Activated T-helper 1 cell treated with anti-CD3 and anti-CD28 coated beads, Interleukin-12 subunit alpha, Interleukin-12 subunit beta, Interleukin-2, Interleukin-4 antibody, amounts not matched to agents 30 ng/mL and 10 ng/mL and 1 ng/mL, durations not matched to agents 14 hours and 24 hours and 36 hours (primary cell): ENCODE measurements at regions not wholly inside any gene's neighbourhood (a gene's known extent, or its start where the extent isn't known, plus 50 kb on each side); places are given as distances from the start of the nearest gene placed in this dataset.

Source experiments
- DNase-seq: peaks from one replicate; pipeline ENCODE4 v3.0.0; 2021; ENCODE audit warnings: low spot score
- H3K27ac Mint-ChIP-seq: one replicate; pipeline ENCODE4 v1.8.0; 2021; ENCODE audit warnings: mild to moderate bottlenecking, mixed read lengths
- H3K27me3 Mint-ChIP-seq: one replicate; pipeline ENCODE4 v1.8.0; 2022; ENCODE audit warnings: mild to moderate bottlenecking, moderate library complexity, mixed read lengths; ENCODE audit not compliant: insufficient read depth
- H3K36me3 Mint-ChIP-seq: one replicate; pipeline ENCODE4 v1.8.0; 2021; ENCODE audit warnings: low read depth, mixed read lengths
- H3K4me1 Mint-ChIP-seq: one replicate; pipeline ENCODE4 v1.8.0; 2021; ENCODE audit warnings: low read depth, mixed read lengths
- H3K4me3 Mint-ChIP-seq: one replicate; pipeline ENCODE4 v1.8.0; 2021; ENCODE audit warnings: mild to moderate bottlenecking, moderate library complexity, mixed read lengths
- H3K9me3 Mint-ChIP-seq: one replicate; pipeline ENCODE4 v1.8.0; 2021; ENCODE audit warnings: mixed read lengths
- intact Hi-C: fragments of 100-400 bp; cut with micrococcal nuclease; formaldehyde crosslinking; loops from one replicate; pipeline ENCODE4 v1.15.1; 2024

DNA sequence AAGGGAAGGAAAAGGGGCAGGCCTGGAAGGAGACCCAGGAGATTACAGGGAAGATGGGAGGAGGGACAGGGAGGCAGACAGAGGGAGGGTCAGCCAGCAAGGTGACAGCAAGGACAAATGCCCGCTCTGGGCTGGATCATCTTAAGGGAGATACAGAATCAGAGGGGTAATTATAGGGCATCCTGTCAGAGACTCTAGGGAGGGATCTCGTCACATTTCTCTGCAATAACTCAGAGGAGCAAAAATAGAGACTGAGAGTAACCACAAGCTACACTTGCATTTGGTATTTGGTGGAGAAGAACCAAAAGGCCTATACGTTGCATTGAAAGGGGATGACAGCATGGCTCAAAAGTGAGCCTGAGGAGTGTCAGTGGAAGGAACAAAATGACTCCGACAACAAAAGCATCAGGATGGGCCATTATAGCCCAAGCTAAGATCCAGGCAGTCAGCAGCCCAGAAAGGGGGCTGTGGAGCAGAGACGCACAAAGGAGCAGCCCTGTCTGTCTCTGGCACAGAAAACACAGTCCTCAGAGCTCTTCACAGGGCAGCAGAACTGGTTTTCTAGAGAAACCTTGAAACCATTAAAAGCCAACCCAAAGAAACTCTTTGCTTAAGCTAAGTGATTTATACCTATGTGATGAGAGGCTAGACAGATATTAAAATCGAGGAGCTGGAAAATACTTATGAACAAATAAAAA lies 430.2 kb upstream of the VSTM2A start:
- no peaks in the 10 kb centered on the region for H3K27me3 Mint-ChIP-seq
- intact Hi-C loops: no loop called here
- H3K27ac Mint-ChIP-seq: no peak overlapping the region
- H3K4me1 Mint-ChIP-seq: no peaks in the 10 kb centered on the region
- H3K9me3 Mint-ChIP-seq: peaks cover 14% of the 10 kb centered on the region
- no peak for DNase-seq
- no peaks in the 10 kb centered on the region for H3K36me3 Mint-ChIP-seq
- no peak overlapping the region for H3K4me3 Mint-ChIP-seq

- no peaks in the 10 kb centered on the region for H3K36me3 Mint-ChIP-seq
- intact Hi-C loops: no loop called here
Observed at GRCh38 chr7:54112567-54112966, 429.6 kb upstream of the VSTM2A start.

GRCh38 chr7:54115028-54115763 lies 427.0 kb upstream of the VSTM2A start:
- Mint-ChIP-seq H3K36me3 (no peaks in the 10 kb centered on the region), H3K4me1 (no peaks in the 10 kb centered on the region), H3K9me3 (peaks cover 14% of the 10 kb centered on the region), H3K4me3 (no peak overlapping the region), H3K27ac (no peak overlapping the region), H3K27me3 (no peaks in the 10 kb centered on the region)
- DNase-seq: no peak
- intact Hi-C loops: no loop called here

More at GRCh38 chr7:54112567-54112966, 429.6 kb upstream of the VSTM2A start:
- Mint-ChIP-seq H3K9me3 (peaks cover 14% of the 10 kb centered on the region), H3K4me1 (no peaks in the 10 kb centered on the region), H3K27me3 (no peaks in the 10 kb centered on the region), H3K27ac (no peak overlapping the region), H3K4me3 (no peak overlapping the region)
- no peak for DNase-seq

- Mint-ChIP-seq H3K27me3 (no peaks in the 10 kb centered on the region), H3K27ac (no peak overlapping the region), H3K9me3 (peaks cover 3% of the 10 kb centered on the region), H3K4me1 (no peaks in the 10 kb centered on the region), H3K4me3 (no peak overlapping the region), H3K36me3 (no peaks in the 10 kb centered on the region)
- DNase-seq: no peak
- intact Hi-C loops: no loop called here
Observed at GRCh38 chr7:54116956-54117355, 425.2 kb upstream of the VSTM2A start.

DNA sequence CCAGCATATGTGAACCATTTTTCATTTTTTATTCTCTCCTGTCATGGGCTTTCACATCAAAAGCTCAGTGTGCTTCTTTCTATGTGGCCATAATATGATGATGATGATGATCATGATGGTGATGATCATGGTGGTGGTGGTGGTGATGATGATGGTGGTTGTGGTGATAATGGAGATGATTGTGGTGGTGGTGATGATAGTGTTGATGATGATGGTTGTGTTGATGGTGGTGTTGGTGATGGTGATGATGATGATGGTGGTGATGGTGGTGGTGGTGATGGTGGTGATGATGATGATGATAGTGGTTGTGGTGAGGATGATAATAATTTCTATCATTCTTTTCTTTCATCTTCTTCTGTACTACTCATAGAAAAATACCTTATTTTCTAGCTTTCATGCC lies 413.1 kb upstream of the VSTM2A start:
- H3K4me3 Mint-ChIP-seq: no peak overlapping the region
- no peaks in the 10 kb centered on the region for H3K27me3 Mint-ChIP-seq
- intact Hi-C loops: no loop called here
- no peak for DNase-seq
- no peak overlapping the region for H3K27ac Mint-ChIP-seq
- H3K9me3 Mint-ChIP-seq: peaks cover 30% of the 10 kb centered on the region
- no peaks in the 10 kb centered on the region for H3K4me1 Mint-ChIP-seq
- no peaks in the 10 kb centered on the region for H3K36me3 Mint-ChIP-seq

DNA sequence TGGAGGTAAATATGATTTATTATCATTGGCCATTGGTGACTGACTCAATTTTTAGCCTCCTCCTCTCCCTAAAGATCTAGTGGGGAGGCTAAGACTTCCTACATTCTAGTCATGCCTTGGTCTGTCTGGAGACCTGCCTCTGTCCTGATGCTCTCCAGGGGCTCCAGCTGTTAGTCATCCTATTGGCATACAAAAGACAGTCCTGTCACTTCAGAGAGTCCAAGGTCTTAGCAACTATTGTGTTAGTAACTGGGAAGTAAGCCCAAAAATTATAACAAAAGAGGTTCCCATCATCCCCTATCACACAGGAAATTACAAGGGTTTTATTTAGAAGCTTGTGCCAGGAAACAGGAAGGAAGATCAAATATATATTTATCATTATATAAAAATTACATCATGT lies 400.6 kb upstream of the VSTM2A start:
- no peak overlapping the region for H3K4me3 Mint-ChIP-seq
- H3K27me3 Mint-ChIP-seq: no peaks in the 10 kb centered on the region
- DNase-seq: no peak
- H3K27ac Mint-ChIP-seq: no peak overlapping the region
- intact Hi-C loops: no loop called here
- H3K4me1 Mint-ChIP-seq: no peaks in the 10 kb centered on the region
- peaks cover 43% of the 10 kb centered on the region for H3K9me3 Mint-ChIP-seq
- no peaks in the 10 kb centered on the region for H3K36me3 Mint-ChIP-seq

DNA sequence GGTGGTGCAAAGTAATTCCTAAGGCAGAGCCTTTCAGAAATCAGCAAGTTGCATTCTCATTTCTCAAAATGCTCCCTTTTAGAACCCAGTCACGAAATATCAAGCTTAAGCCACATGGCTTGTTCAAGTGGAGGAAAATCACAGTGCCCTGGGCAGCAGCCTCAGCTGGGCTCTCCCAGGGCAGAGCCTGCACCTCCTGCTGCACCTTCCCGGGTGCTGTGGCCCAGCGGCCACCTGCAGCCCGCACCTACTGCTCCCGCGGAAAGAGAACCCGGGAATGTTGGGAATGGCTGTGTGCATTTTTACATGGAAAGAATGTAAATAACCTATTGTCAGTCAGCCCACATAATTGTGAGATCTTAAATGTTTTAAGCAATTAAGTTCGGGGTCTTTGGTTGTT lies 396.5 kb upstream of the VSTM2A start:
- DNase-seq: no peak
- Mint-ChIP-seq H3K27ac (no peak overlapping the region), H3K9me3 (peaks cover 46% of the 10 kb centered on the region), H3K4me3 (no peak overlapping the region), H3K27me3 (no peaks in the 10 kb centered on the region), H3K4me1 (no peaks in the 10 kb centered on the region), H3K36me3 (no peaks in the 10 kb centered on the region)
- intact Hi-C loops: no loop called here

- intact Hi-C loops: no loop called here
- no peaks in the 10 kb centered on the region for H3K27me3 Mint-ChIP-seq
- H3K36me3 Mint-ChIP-seq: no peaks in the 10 kb centered on the region
- H3K4me3 Mint-ChIP-seq: no peak overlapping the region
- peaks cover 35% of the 10 kb centered on the region for H3K9me3 Mint-ChIP-seq
- DNase-seq: no peak
- H3K27ac Mint-ChIP-seq: no peak overlapping the region
- no peaks in the 10 kb centered on the region for H3K4me1 Mint-ChIP-seq
Observed at GRCh38 chr7:54153462-54153861, 388.7 kb upstream of the VSTM2A start.

DNA sequence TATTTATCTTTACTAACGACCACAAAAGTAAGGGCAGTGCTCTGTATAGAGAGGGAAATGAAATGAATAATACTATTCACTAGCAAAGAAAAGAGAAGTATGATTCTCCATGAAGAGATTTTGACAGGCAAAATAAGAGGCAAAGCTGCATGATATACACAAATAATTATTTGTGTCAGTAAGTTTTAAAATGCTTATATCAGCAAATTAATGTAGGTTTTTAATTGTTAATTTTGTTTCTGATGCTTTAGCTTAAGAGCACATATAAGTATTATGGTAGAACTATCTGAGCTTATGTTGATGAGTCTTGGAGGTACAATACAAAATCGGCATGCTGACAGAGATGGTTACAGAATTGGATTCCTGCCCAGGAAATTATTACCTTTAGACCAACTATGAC lies 383.1 kb upstream of the VSTM2A start:
- Mint-ChIP-seq H3K27me3 (no peaks in the 10 kb centered on the region), H3K9me3 (peaks cover 38% of the 10 kb centered on the region), H3K36me3 (no peaks in the 10 kb centered on the region), H3K4me1 (no peaks in the 10 kb centered on the region), H3K27ac (no peak overlapping the region), H3K4me3 (no peak overlapping the region)
- intact Hi-C loops: no loop called here
- no peak for DNase-seq

DNA sequence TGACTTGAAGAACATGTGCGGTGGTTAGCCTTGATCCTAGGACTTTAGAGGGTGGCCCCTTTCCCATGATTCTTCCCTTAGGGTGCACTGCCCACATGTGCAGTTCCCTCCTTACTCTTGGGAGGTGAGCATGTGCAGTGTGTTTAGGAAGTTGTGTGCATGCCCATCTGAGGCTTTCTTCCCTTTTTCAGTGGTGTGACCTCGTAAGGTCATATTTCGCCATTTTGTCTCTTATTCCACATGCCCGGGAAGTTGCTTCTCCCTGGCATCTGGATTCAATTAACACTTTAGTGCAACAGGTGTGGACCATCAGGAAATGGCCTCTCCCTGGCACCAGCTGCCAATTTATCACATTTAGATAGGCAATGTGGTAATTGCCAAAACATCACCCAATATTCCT lies 380.6 kb upstream of the VSTM2A start:
- Mint-ChIP-seq H3K36me3 (no peaks in the 10 kb centered on the region), H3K4me3 (no peak overlapping the region), H3K27ac (no peak overlapping the region), H3K9me3 (peaks cover 36% of the 10 kb centered on the region), H3K4me1 (no peaks in the 10 kb centered on the region), H3K27me3 (no peaks in the 10 kb centered on the region)
- DNase-seq: no peak
- intact Hi-C loops: no loop called here

- H3K4me1 Mint-ChIP-seq: no peaks in the 10 kb centered on the region
- H3K36me3 Mint-ChIP-seq: no peaks in the 10 kb centered on the region
- H3K4me3 Mint-ChIP-seq: no peak overlapping the region
- no peaks in the 10 kb centered on the region for H3K27me3 Mint-ChIP-seq
- no peak overlapping the region for H3K27ac Mint-ChIP-seq
- H3K9me3 Mint-ChIP-seq: peaks cover 8% of the 10 kb centered on the region
- no peak for DNase-seq
- intact Hi-C loops: no loop called here
Observed at GRCh38 chr7:54166419-54166818, 375.8 kb upstream of the VSTM2A start.

- Mint-ChIP-seq H3K27me3 (no peaks in the 10 kb centered on the region), H3K9me3 (peaks cover 51% of the 10 kb centered on the region), H3K4me1 (no peaks in the 10 kb centered on the region), H3K4me3 (no peak overlapping the region), H3K36me3 (no peaks in the 10 kb centered on the region), H3K27ac (no peak overlapping the region)
- intact Hi-C loops: no loop called here
- DNase-seq: no peak
Observed at GRCh38 chr7:54179321-54180029, 362.7 kb upstream of the VSTM2A start.

DNA sequence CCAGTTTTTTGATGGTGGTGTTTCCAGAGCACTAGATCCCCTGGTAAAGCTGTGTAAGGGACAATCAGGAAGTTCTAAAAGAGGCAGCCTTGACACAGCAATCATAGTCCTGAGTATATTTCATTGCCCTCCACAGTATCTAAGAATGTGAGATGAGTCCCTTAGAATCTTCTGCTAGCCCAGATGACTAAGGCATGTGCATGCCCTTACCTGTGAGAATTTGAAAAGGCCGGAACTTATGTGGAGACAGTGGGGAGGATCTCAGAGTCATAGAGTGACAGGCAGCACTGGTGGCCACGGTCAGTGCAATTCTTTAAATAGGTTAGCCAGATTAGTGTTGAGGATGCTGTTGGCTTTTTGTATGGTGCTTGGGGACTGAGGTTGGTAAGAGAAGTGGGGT lies 361.4 kb upstream of the VSTM2A start:
- Mint-ChIP-seq H3K27me3 (no peaks in the 10 kb centered on the region), H3K9me3 (peaks cover 51% of the 10 kb centered on the region), H3K4me1 (no peaks in the 10 kb centered on the region), H3K36me3 (no peaks in the 10 kb centered on the region), H3K27ac (no peak overlapping the region), H3K4me3 (no peak overlapping the region)
- no peak for DNase-seq
- intact Hi-C loops: no loop called here
